GM23338 (cell line): ENCODE measurements at regions not wholly inside any gene's neighbourhood (a gene's known extent, or its start where the extent isn't known, plus 50 kb on each side); places are given as distances from the start of the nearest gene placed in this dataset.

Experiments
- ATAC-seq: fragments of 200-7000 bp; cut with Tn5 transposase; 3 replicates; pipeline ENCODE4 v1.9.1; 2020
- DNase-seq: peaks from one replicate; pipeline ENCODE4 v3.0.0-alpha.2; 2015; ENCODE audit warnings: low spot score
- H2AFZ ChIP-seq: fragments of 200-600 bp; sonication (generic); 2 replicates; pipeline ENCODE4 v1.8.0; 2016; ENCODE audit warnings: antibody characterized with exemption, mild to moderate bottlenecking, moderate library complexity
- H3F3A ChIP-seq: fragments of 200-600 bp; sonication (generic); replicated peaks from 2 replicates; pipeline ENCODE4 v1.8.0; 2017; ENCODE audit warnings: antibody characterized with exemption, mixed run types, low read depth
- H3K27ac ChIP-seq: fragments of 200-600 bp; sonication (generic); 2 replicates; pipeline ENCODE4 v1.6.1; 2016; ENCODE audit warnings: low read depth
- H3K27me3 ChIP-seq: fragments of 200-600 bp; sonication (generic); 2 replicates; pipeline ENCODE4 v1.8.0; 2016; ENCODE audit warnings: mild to moderate bottlenecking, mixed run types, moderate library complexity; ENCODE audit not compliant: insufficient read depth
- H3K36me3 ChIP-seq: fragments of 200-600 bp; sonication (generic); 2 replicates; pipeline ENCODE4 v1.8.0; 2016; ENCODE audit warnings: mild to moderate bottlenecking; ENCODE audit not compliant: insufficient read depth
- H3K4me1 ChIP-seq: fragments of 200-600 bp; sonication (generic); 2 replicates; pipeline ENCODE4 v1.8.0; 2016; ENCODE audit warnings: mild to moderate bottlenecking, moderate library complexity; ENCODE audit not compliant: insufficient read depth
- H3K4me2 ChIP-seq: fragments of 200-600 bp; sonication (generic); 2 replicates; pipeline ENCODE4 v1.7.1; 2017; ENCODE audit warnings: mixed run types
- H3K4me3 ChIP-seq: fragments of 200-600 bp; sonication (generic); 2 replicates; pipeline ENCODE4 v1.6.1; 2016; ENCODE audit warnings: mixed run types
- H3K79me2 ChIP-seq: fragments of 200-600 bp; sonication (generic); replicated peaks from 2 replicates; pipeline ENCODE4 v1.8.0; 2017; ENCODE audit warnings: mild to moderate bottlenecking; ENCODE audit not compliant: insufficient read depth
- H3K9me2 ChIP-seq: fragments of 200-600 bp; sonication (generic); 2 replicates; pipeline ENCODE4 v1.8.0; 2017; ENCODE audit not compliant: insufficient read depth
- H4K20me1 ChIP-seq: fragments of 200-600 bp; sonication (generic); replicated peaks from 2 replicates; pipeline ENCODE4 v1.8.0; 2017; ENCODE audit warnings: mild to moderate bottlenecking; ENCODE audit not compliant: insufficient read depth
- H3K27ac Mint-ChIP-seq: 2 replicates; pipeline ENCODE4 v1.8.0; 2020; ENCODE audit warnings: inconsistent platforms, mild to moderate bottlenecking, moderate library complexity, mixed read lengths
- H3K27me3 Mint-ChIP-seq: 3 replicates; pipeline ENCODE4 v1.8.0; 2022; ENCODE audit warnings: low read depth, mild to moderate bottlenecking, moderate library complexity, mixed read lengths, inconsistent platforms; ENCODE audit not compliant: insufficient read depth, poor library complexity
- H3K36me3 Mint-ChIP-seq: 3 replicates; pipeline ENCODE4 v1.8.0; 2021; ENCODE audit warnings: low read depth, mild to moderate bottlenecking, inconsistent platforms, moderate library complexity, mixed read lengths
- H3K4me1 Mint-ChIP-seq: 3 replicates; pipeline ENCODE4 v1.8.0; 2020; ENCODE audit warnings: mild to moderate bottlenecking, inconsistent platforms, mixed read lengths
- H3K4me3 Mint-ChIP-seq: 3 replicates; pipeline ENCODE4 v1.8.0; 2021; ENCODE audit warnings: moderate library complexity, mild to moderate bottlenecking, inconsistent platforms, mixed read lengths
- H3K9me3 Mint-ChIP-seq: 3 replicates; pipeline ENCODE4 v1.8.0; 2020; ENCODE audit warnings: moderate library complexity, mild to moderate bottlenecking, inconsistent platforms, mixed read lengths
- REST ChIP-seq: IDR thresholded peaks from one replicate; pipeline ENCODE4 v1.6.1; 2018; ENCODE audit warnings: antibody characterized with exemption; ENCODE audit not compliant: unreplicated experiment
- STAT1 ChIP-seq: IDR thresholded peaks from one replicate; pipeline ENCODE4 v1.6.1; 2016; ENCODE audit warnings: antibody characterized with exemption; ENCODE audit not compliant: unreplicated experiment
- ZNF114 ChIP-seq: fragments of 250-450 bp; sonication (Bioruptor Pico); IDR thresholded peaks from 2 replicates; pipeline ENCODE4 v1.5.0; 2020; ENCODE audit warnings: mild to moderate bottlenecking, moderate library complexity
- ZNF331 ChIP-seq: fragments of 250-450 bp; sonication (Bioruptor Pico); IDR thresholded peaks from 2 replicates; pipeline ENCODE4 v1.5.0; 2020; ENCODE audit warnings: low read depth, mild to moderate bottlenecking, moderate library complexity
- TF ChIP-seq, protein P1 (sequence below): fragments of 250-450 bp; sonication (Bioruptor Pico); IDR thresholded peaks from 2 replicates; pipeline ENCODE4 v1.5.0; 2020; ENCODE audit warnings: mild to moderate bottlenecking, moderate library complexity

DNA sequence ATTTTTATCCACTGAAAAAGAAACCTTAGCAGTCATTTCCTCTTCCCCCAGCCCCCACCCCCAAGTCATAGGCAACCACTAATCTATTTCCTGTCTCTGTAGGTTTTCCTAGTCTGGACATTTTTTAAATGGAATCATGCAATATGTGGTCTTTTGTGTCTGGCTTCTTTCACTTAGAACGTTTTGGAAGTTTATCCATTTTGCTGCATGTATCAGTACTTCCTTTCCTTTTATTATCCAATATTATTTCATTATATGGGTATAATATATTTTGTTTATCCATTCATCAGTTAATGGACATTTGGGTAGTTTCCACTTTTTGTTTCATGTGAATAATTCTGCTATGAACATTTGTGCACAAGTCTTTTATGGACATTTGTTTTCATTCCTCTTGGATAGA is 99.3 kb upstream of the BMP5 start (continued):
- no peak for TF ChIP-seq REST
- TF ChIP-seq ZNF331 = no peak

DNA sequence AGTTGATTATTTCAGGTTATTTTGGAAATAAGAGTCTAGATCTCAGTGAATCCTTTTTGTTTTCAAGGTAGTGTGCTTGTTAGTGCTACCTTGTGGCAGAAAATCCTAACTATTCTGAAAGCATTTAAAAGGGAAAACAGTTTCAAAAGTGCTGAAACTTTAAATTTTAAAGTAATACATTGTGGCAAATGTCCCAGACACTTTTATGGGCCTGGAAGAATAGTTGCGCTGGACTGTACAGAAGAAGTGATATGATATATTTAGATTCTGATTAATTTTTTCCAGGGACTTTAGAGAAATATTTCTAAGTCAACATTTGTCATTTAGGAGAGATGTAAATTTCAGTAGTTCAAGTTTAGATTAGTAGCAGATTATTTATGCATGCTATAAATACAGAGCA is 96.7 kb upstream of the BMP5 start:
- ATAC-seq (no peak), DNase-seq (no peak)
- Histone ChIP-seq H3K9me2 (no peaks in the 10 kb centered on the region), H3K36me3 (no peaks in the 10 kb centered on the region), H4K20me1 (no peaks in the 10 kb centered on the region), H3K4me2 (no peak overlapping the region), H3K4me3 (no peak overlapping the region), H3K4me1 (no peaks in the 10 kb centered on the region), H3K79me2 (no peaks in the 10 kb centered on the region), H3F3A (no peaks in the 10 kb centered on the region), H3K27me3 (no peaks in the 10 kb centered on the region), H2AFZ (no peak overlapping the region), H3K27ac (no peak overlapping the region)
- TF ChIP-seq REST (no peak), ZNF114 (no peak), STAT1 (no peak)
- TF ChIP-seq, protein P1, sequence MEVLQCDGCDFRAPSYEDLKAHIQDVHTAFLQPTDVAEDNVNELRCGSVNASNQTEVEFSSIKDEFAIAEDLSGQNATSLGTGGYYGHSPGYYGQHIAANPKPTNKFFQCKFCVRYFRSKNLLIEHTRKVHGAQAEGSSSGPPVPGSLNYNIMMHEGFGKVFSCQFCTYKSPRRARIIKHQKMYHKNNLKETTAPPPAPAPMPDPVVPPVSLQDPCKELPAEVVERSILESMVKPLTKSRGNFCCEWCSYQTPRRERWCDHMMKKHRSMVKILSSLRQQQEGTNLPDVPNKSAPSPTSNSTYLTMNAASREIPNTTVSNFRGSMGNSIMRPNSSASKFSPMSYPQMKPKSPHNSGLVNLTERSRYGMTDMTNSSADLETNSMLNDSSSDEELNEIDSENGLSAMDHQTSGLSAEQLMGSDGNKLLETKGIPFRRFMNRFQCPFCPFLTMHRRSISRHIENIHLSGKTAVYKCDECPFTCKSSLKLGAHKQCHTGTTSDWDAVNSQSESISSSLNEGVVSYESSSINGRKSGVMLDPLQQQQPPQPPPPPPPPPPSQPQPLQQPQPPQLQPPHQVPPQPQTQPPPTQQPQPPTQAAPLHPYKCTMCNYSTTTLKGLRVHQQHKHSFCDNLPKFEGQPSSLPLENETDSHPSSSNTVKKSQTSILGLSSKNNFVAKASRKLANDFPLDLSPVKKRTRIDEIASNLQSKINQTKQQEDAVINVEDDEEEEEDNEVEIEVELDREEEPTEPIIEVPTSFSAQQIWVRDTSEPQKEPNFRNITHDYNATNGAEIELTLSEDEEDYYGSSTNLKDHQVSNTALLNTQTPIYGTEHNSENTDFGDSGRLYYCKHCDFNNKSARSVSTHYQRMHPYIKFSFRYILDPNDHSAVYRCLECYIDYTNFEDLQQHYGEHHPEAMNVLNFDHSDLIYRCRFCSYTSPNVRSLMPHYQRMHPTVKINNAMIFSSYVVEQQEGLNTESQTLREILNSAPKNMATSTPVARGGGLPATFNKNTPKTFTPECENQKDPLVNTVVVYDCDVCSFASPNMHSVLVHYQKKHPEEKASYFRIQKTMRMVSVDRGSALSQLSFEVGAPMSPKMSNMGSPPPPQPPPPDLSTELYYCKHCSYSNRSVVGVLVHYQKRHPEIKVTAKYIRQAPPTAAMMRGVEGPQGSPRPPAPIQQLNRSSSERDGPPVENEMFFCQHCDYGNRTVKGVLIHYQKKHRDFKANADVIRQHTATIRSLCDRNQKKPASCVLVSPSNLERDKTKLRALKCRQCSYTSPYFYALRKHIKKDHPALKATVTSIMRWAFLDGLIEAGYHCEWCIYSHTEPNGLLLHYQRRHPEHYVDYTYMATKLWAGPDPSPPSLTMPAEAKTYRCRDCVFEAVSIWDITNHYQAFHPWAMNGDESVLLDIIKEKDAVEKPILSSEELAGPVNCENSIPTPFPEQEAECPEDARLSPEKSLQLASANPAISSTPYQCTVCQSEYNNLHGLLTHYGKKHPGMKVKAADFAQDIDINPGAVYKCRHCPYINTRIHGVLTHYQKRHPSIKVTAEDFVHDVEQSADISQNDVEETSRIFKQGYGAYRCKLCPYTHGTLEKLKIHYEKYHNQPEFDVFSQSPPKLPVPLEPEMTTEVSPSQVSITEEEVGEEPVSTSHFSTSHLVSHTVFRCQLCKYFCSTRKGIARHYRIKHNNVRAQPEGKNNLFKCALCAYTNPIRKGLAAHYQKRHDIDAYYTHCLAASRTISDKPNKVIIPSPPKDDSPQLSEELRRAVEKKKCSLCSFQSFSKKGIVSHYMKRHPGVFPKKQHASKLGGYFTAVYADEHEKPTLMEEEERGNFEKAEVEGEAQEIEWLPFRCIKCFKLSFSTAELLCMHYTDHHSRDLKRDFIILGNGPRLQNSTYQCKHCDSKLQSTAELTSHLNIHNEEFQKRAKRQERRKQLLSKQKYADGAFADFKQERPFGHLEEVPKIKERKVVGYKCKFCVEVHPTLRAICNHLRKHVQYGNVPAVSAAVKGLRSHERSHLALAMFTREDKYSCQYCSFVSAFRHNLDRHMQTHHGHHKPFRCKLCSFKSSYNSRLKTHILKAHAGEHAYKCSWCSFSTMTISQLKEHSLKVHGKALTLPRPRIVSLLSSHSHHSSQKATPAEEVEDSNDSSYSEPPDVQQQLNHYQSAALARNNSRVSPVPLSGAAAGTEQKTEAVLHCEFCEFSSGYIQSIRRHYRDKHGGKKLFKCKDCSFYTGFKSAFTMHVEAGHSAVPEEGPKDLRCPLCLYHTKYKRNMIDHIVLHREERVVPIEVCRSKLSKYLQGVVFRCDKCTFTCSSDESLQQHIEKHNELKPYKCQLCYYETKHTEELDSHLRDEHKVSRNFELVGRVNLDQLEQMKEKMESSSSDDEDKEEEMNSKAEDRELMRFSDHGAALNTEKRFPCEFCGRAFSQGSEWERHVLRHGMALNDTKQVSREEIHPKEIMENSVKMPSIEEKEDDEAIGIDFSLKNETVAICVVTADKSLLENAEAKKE = no peak
- no peaks in the 10 kb centered on the region for H3K36me3 Mint-ChIP-seq
- no peak overlapping the region for H3K4me3 Mint-ChIP-seq
- no peaks in the 10 kb centered on the region for H3K9me3 Mint-ChIP-seq
- H3K27me3 Mint-ChIP-seq = no peaks in the 10 kb centered on the region
- H3K27ac Mint-ChIP-seq = no peak overlapping the region
- H3K4me1 Mint-ChIP-seq = no peaks in the 10 kb centered on the region
